Caco-2 (cell line): ENCODE measurements at regions not wholly inside any gene's neighbourhood (a gene's known extent, or its start where the extent isn't known, plus 50 kb on each side); places are given as distances from the start of the nearest gene placed in this dataset.

ENCODE experiments used
- BruUV-seq: library from RNA; stranded (reverse); fragments of 400-500 nt; replicated peaks from 2 replicates; lab custom pipeline; 2021; lab: Mats Ljungman, UMichigan
- CTCF ChIA-PET: fragments of 300-600 bp; sonication (Branson Sonifier 250); formaldehyde crosslinking; loops from one replicate; lab custom pipeline; 2022; ENCODE audit warnings: antibody characterized with exemption; lab: Charles Lee
- POLR2A ChIA-PET: fragments of 300-600 bp; sonication (Branson Sonifier 250); formaldehyde crosslinking; loops from one replicate; lab custom pipeline; 2022; ENCODE audit warnings: antibody characterized with exemption; lab: Charles Lee
- DNase-seq, 2 experiments: peaks; one replicate each; pipeline versions ENCODE4 v3.0.0 to v3.0.0-alpha.2; 2020 to 2022
- H3K27me3 ChIP-seq: replicated peaks from 2 replicates; pipeline ENCODE4 v1.6.0; 2011; ENCODE audit warnings: low read length; ENCODE audit not compliant: control insufficient read depth, insufficient read depth
- H3K36me3 ChIP-seq: 2 replicates; pipeline ENCODE4 v1.5.1; 2011; ENCODE audit warnings: low read length; ENCODE audit not compliant: control insufficient read depth, insufficient read depth
- H3K4me1 ChIP-seq: fragments of 250-450 bp; sonication (Bioruptor Pico); 2 replicates; pipeline ENCODE4 v1.5.1; 2020; ENCODE audit warnings: mild to moderate bottlenecking
- H3K4me3 ChIP-seq: 2 replicates; pipeline ENCODE4 v1.5.1; 2011; ENCODE audit warnings: low read depth, mild to moderate bottlenecking, control low read depth, low read length
- H3K9me3 ChIP-seq: fragments of 250-450 bp; sonication (Bioruptor Pico); 2 replicates; pipeline ENCODE4 v1.5.1; 2020; ENCODE audit warnings: mild to moderate bottlenecking, moderate library complexity
- H3K27ac Mint-ChIP-seq: one replicate; pipeline ENCODE4 v1.8.0; 2022; ENCODE audit warnings: mixed read lengths; ENCODE audit not compliant: unreplicated experiment
- H3K27me3 Mint-ChIP-seq: one replicate; pipeline ENCODE4 v1.8.0; 2022; ENCODE audit warnings: mixed read lengths; ENCODE audit not compliant: insufficient read depth, unreplicated experiment
- H3K36me3 Mint-ChIP-seq: one replicate; pipeline ENCODE4 v1.8.0; 2022; ENCODE audit warnings: mild to moderate bottlenecking, mixed read lengths; ENCODE audit not compliant: insufficient read depth, unreplicated experiment
- H3K4me1 Mint-ChIP-seq: one replicate; pipeline ENCODE4 v1.8.0; 2022; ENCODE audit warnings: low read depth, mixed read lengths; ENCODE audit not compliant: unreplicated experiment
- H3K4me3 Mint-ChIP-seq: one replicate; pipeline ENCODE4 v1.8.0; 2022; ENCODE audit warnings: mild to moderate bottlenecking, moderate library complexity, mixed read lengths; ENCODE audit not compliant: unreplicated experiment
- H3K9me3 Mint-ChIP-seq: one replicate; pipeline ENCODE4 v1.8.0; 2022; ENCODE audit warnings: mixed read lengths; ENCODE audit not compliant: unreplicated experiment
- CTCF ChIP-seq, 2 experiments: fragments of 200-600 bp in 1 of 2; IDR thresholded peaks; 1 replicate in 1 of 2; 2 replicates in 1 of 2; pipeline versions ENCODE4 v1.5.1 to v1.8.0; 2011 to 2022; ENCODE audit warnings: antibody characterized with exemption in 1 of 2, control low read depth in 1 of 2, inconsistent platforms in 1 of 2, low read depth in 1 of 2, low read length in 1 of 2, mild to moderate bottlenecking in 1 of 2, moderate library complexity in 1 of 2; ENCODE audit not compliant: insufficient read depth in 1 of 2, severe bottlenecking in 1 of 2, unreplicated experiment in 1 of 2
- intact Hi-C: fragments of 100-400 bp; cut with micrococcal nuclease; formaldehyde crosslinking; loops from one replicate; pipeline ENCODE4 v1.10.0; 2022; ENCODE audit not compliant: unreplicated experiment

GRCh38 chr18:13987956-13988355 is 72.6 kb upstream of the MC2R start:
- H3K9me3 Mint-ChIP-seq = no peaks in the 10 kb centered on the region
- H3K36me3 Mint-ChIP-seq = no peaks in the 10 kb centered on the region
- no peaks in the 10 kb centered on the region for H3K4me1 Mint-ChIP-seq
- ChIA-PET CTCF (no interaction called here), POLR2A (no interaction called here)
- no peaks in the 10 kb centered on the region for H3K27me3 ChIP-seq
- intact Hi-C loops = loop anchor here (10.0 kb wide), 1 partner anchor 63 kb away; no protein-coding TSS in a partner anchor
- no peaks in the 10 kb centered on the region for H3K9me3 ChIP-seq
- H3K27ac Mint-ChIP-seq = no peak overlapping the region
- no peak for TF ChIP-seq CTCF (IDR thresholded peaks at IDR 0.05; ENCODE audit: insufficient read depth in 1 of 2, low read depth in 1 of 2, low read length in 1 of 2, severe bottlenecking in 1 of 2, unreplicated experiment in 1 of 2)
- no peaks in the 10 kb centered on the region for H3K4me1 ChIP-seq
- no TSS peak for BruUV-seq
- H3K4me3 ChIP-seq = no peak overlapping the region
- no peak overlapping the region for H3K4me3 Mint-ChIP-seq
- no peak for DNase-seq
- H3K36me3 ChIP-seq = no peaks in the 10 kb centered on the region
- peaks cover 5% of the 10 kb centered on the region for H3K27me3 Mint-ChIP-seq

- Mint-ChIP-seq H3K27me3 (peaks cover 5% of the 10 kb centered on the region), H3K4me3 (no peak overlapping the region), H3K27ac (no peak overlapping the region), H3K4me1 (no peaks in the 10 kb centered on the region), H3K36me3 (no peaks in the 10 kb centered on the region), H3K9me3 (no peaks in the 10 kb centered on the region)
- no peak for TF ChIP-seq CTCF (IDR thresholded peaks at IDR 0.05; ENCODE audit: insufficient read depth in 1 of 2, low read depth in 1 of 2, low read length in 1 of 2, severe bottlenecking in 1 of 2, unreplicated experiment in 1 of 2)
- intact Hi-C loops = loop anchor here (5.0 to 10.0 kb wide), 2 partner anchors 59 to 152 kb away; no protein-coding TSS in a partner anchor
- Histone ChIP-seq H3K9me3 (no peaks in the 10 kb centered on the region), H3K4me1 (no peaks in the 10 kb centered on the region), H3K36me3 (no peaks in the 10 kb centered on the region), H3K27me3 (no peaks in the 10 kb centered on the region), H3K4me3 (no peak overlapping the region)
- ChIA-PET CTCF (no interaction called here), POLR2A (no interaction called here)
- DNase-seq = no peak
- no TSS peak for BruUV-seq
Measured at GRCh38 chr18:13984080-13984479, 68.7 kb upstream of the MC2R start.

GRCh38 chr18:13983506-13983905 is 68.2 kb upstream of the MC2R start:
- Mint-ChIP-seq H3K4me1 (no peaks in the 10 kb centered on the region), H3K4me3 (no peak overlapping the region), H3K36me3 (no peaks in the 10 kb centered on the region), H3K27ac (no peak overlapping the region), H3K9me3 (no peaks in the 10 kb centered on the region), H3K27me3 (peaks cover 5% of the 10 kb centered on the region)
- no peak for TF ChIP-seq CTCF (IDR thresholded peaks at IDR 0.05; ENCODE audit: insufficient read depth in 1 of 2, low read depth in 1 of 2, low read length in 1 of 2, severe bottlenecking in 1 of 2, unreplicated experiment in 1 of 2)
- no peaks in the 10 kb centered on the region for H3K27me3 ChIP-seq
- H3K36me3 ChIP-seq = no peaks in the 10 kb centered on the region
- no peak for DNase-seq
- intact Hi-C loops = loop anchor here (5.0 to 10.0 kb wide), 2 partner anchors 59 to 151 kb away; no protein-coding TSS in a partner anchor
- CTCF ChIA-PET = interaction anchor here (1.7 kb wide), 1 partner anchor 160 kb away, joined by 7 read pairs; the partner anchor contains the start of gene MC5R
- H3K4me3 ChIP-seq = no peak overlapping the region
- POLR2A ChIA-PET = no interaction called here
- no peaks in the 10 kb centered on the region for H3K9me3 ChIP-seq
- no TSS peak for BruUV-seq
- no peaks in the 10 kb centered on the region for H3K4me1 ChIP-seq
